ENCODE measurements at regions not wholly inside any gene's neighbourhood (a gene's known extent, or its start where the extent isn't known, plus 50 kb on each side); places are given as distances from the start of the nearest gene placed in this dataset.

GRCh38 chr5:101437351-101437750 lies 534.3 kb upstream of the ST8SIA4 start:
- Histone ChIP-seq H3K9me1 (ENCODE audit: control insufficient read depth, insufficient read depth, low read length) (no peaks in the 10 kb centered on the region), H3K4me1 (replicated peaks in 1 of 2; ENCODE audit: control insufficient read depth in 2 of 2, insufficient read depth in 2 of 2, low read length in 2 of 2) (no peaks in the 10 kb centered on the region), H3K4me3 (no peak overlapping the region), H3K4me2 (ENCODE audit: insufficient read depth, low read length) (no peak overlapping the region), H3K9ac (ENCODE audit: insufficient read depth in 1 of 2, low read depth in 2 of 2, low read length in 2 of 2) (no peak overlapping the region), H3K27ac (ENCODE audit: extremely low read depth, low read depth, low read length) (no peak overlapping the region), H3K79me2 (ENCODE audit: control insufficient read depth, insufficient read depth, low read length) (no peaks in the 10 kb centered on the region), H3K27me3 (ENCODE audit: control insufficient read depth in 2 of 2, insufficient read depth in 2 of 2, low read length in 2 of 2) (no peaks in the 10 kb centered on the region), H3K9me3 (replicated peaks; ENCODE audit: control insufficient read depth, insufficient read depth, low read depth, low read length) (no peaks in the 10 kb centered on the region), H3K36me3 (ENCODE audit: control insufficient read depth, insufficient read depth, low read length) (no peaks in the 10 kb centered on the region), H4K20me1 (replicated peaks; ENCODE audit: control insufficient read depth, insufficient read depth, low read length) (no peaks in the 10 kb centered on the region), H2AFZ (ENCODE audit: low read depth, low read length) (no peak overlapping the region)
- DNase-seq (ENCODE audit: extremely low read depth in 1 of 4, low spot score in 3 of 4) (no peak), ATAC-seq (no peak), FAIRE-seq (no peak)
- CTCF ChIA-PET (ENCODE audit: low intra/inter-chr PET ratio): no interaction called here
- TF ChIP-seq POLR2G (IDR thresholded peaks at IDR 0.05; ENCODE audit: low read depth, low read length) (no peak), SRSF7 (optimal IDR thresholded peaks at IDR 0.05; ENCODE audit: low read depth, low read length) (no peak), ZNF780A (CRISPR knock-in tag; IDR thresholded peaks at IDR 0.05) (no peak), ARID2 (IDR thresholded peaks at IDR 0.05) (no peak), MEIS2 (IDR thresholded peaks at IDR 0.05; ENCODE audit: partially characterized antibody) (no peak), SMAD1 (IDR thresholded peaks at IDR 0.05; ENCODE audit: low read depth, low read length, partially characterized antibody) (no peak), NELFE (IDR thresholded peaks at IDR 0.05; ENCODE audit: insufficient read depth, insufficient read length) (no peak), STAT5A (IDR thresholded peaks at IDR 0.05; ENCODE audit: borderline replicate concordance, low read length) (no peak), SLC30A9 (CRISPR knock-in tag; IDR thresholded peaks at IDR 0.05) (no peak), GTF2F1 (IDR thresholded peaks at IDR 0.05; ENCODE audit: low read depth, low read length) (no peak), E2F6 (IDR thresholded peaks at IDR 0.05; ENCODE audit: borderline replicate concordance in 1 of 2, extremely low read depth in 1 of 2, insufficient read depth in 1 of 2, insufficient read length in 1 of 2, low read depth in 1 of 2, low read length in 1 of 2, poor library complexity in 1 of 2, severe bottlenecking in 1 of 2) (no peak)
- POLR2A ChIA-PET: no interaction called here
- 8% methylated on average over 2 of the region's 2 CpGs for WGBS (ENCODE audit: insufficient coverage, low coverage, missing lambda C conversion rate)
- in situ Hi-C loops (cut with MboI) (no loop called here), intact Hi-C loops (cut with micrococcal nuclease) (no loop called here)
- no TSS peak for BruUV-seq (replicated peaks)

Measured in K562 (cell line).